GM23338 (cell line): ENCODE measurements at regions not wholly inside any gene's neighbourhood (a gene's known extent, or its start where the extent isn't known, plus 50 kb on each side); places are given as distances from the start of the nearest gene placed in this dataset.

Experiments
- CREB1 ChIP-seq: fragments of 250-450 bp; sonication (Bioruptor Pico); IDR thresholded peaks from 2 replicates; pipeline ENCODE4 v1.5.0; 2020; ENCODE audit warnings: low read depth, mild to moderate bottlenecking, moderate library complexity
- EZH2phosphoT487 ChIP-seq: fragments of 200-600 bp; sonication (generic); IDR thresholded peaks from one replicate; pipeline ENCODE4 v1.8.1; 2018; ENCODE audit warnings: antibody characterized with exemption; ENCODE audit not compliant: unreplicated experiment
- POLR2AphosphoS5 ChIP-seq: IDR thresholded peaks from 2 replicates; pipeline ENCODE4 v1.6.1; 2016; ENCODE audit warnings: antibody characterized with exemption, low read depth
- ZNF331 ChIP-seq: fragments of 250-450 bp; sonication (Bioruptor Pico); IDR thresholded peaks from 2 replicates; pipeline ENCODE4 v1.5.0; 2020; ENCODE audit warnings: low read depth, mild to moderate bottlenecking, moderate library complexity
- TF ChIP-seq, protein P1 (sequence below), 2 experiments: fragments of 200-600 bp in 1 of 2; sonication (generic) in 1 of 2; conservative IDR thresholded peaks; 2 replicates each; pipeline versions ENCODE4 v1.5.1 to v1.6.1; 2016 to 2017; ENCODE audit warnings: antibody characterized with exemption in 2 of 2, low read depth in 2 of 2, mild to moderate bottlenecking in 2 of 2, moderate library complexity in 1 of 2
- TF ChIP-seq, protein P2 (sequence below): IDR thresholded peaks from 2 replicates; pipeline ENCODE4 v1.6.1; 2016; ENCODE audit warnings: antibody characterized with exemption

DNA sequence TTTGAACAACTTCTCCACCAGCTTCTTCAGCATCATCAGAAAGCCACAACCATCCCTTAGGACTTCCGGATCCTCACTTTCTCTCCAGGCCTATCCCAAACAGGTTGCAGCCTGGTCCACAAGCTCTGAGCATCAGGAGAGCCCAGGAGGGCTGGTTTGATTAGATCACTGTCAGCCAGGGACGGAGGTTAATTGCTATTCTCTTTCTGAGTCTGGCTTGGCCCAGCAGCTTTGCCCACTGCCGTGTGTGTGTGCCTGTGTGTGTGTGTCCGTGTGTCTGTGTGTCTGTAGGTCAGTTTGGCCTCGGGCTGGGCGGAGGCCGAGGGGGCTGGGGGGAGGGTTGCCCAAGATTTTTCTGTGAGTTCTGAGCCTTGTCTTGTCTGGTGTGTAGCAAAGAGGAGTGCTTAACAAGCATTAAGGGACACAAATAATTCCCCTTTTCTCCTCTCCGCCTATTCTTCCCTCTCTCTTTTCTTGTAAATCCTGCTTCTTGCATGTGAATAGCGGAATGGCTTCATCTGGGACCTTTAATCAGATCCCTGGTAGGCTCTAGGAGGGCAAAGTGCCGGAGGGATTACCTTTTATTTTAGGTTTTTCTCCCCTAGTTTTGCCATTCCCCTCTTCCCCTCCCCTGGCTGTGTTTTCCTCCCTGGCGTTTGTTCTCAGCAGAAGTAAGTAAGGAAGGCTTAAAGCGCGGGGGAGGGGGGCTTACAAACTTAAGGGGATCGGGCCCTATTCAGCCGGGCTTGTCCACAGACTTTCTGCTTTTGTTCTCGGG lies 138.2 kb upstream of the LHX5 start:
- TF ChIP-seq, protein P1, sequence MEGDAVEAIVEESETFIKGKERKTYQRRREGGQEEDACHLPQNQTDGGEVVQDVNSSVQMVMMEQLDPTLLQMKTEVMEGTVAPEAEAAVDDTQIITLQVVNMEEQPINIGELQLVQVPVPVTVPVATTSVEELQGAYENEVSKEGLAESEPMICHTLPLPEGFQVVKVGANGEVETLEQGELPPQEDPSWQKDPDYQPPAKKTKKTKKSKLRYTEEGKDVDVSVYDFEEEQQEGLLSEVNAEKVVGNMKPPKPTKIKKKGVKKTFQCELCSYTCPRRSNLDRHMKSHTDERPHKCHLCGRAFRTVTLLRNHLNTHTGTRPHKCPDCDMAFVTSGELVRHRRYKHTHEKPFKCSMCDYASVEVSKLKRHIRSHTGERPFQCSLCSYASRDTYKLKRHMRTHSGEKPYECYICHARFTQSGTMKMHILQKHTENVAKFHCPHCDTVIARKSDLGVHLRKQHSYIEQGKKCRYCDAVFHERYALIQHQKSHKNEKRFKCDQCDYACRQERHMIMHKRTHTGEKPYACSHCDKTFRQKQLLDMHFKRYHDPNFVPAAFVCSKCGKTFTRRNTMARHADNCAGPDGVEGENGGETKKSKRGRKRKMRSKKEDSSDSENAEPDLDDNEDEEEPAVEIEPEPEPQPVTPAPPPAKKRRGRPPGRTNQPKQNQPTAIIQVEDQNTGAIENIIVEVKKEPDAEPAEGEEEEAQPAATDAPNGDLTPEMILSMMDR (conservative IDR thresholded peaks at IDR 0.05; ENCODE audit: low read depth in 2 of 2), result no peak
- no peak for TF ChIP-seq POLR2AphosphoS5
- TF ChIP-seq EZH2phosphoT487, result no peak
- no peak for TF ChIP-seq ZNF331
- TF ChIP-seq CREB1 (CRISPR knock-in tag), result no peak
- TF ChIP-seq, protein P2, sequence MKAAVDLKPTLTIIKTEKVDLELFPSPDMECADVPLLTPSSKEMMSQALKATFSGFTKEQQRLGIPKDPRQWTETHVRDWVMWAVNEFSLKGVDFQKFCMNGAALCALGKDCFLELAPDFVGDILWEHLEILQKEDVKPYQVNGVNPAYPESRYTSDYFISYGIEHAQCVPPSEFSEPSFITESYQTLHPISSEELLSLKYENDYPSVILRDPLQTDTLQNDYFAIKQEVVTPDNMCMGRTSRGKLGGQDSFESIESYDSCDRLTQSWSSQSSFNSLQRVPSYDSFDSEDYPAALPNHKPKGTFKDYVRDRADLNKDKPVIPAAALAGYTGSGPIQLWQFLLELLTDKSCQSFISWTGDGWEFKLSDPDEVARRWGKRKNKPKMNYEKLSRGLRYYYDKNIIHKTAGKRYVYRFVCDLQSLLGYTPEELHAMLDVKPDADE, result no peak
